ENCODE measurements at regions not wholly inside any gene's neighbourhood (a gene's known extent, or its start where the extent isn't known, plus 50 kb on each side); places are given as distances from the start of the nearest gene placed in this dataset.

- no peak overlapping the region for H2AFZ ChIP-seq (ENCODE audit: insufficient read depth, low read length, poor library complexity)
- no peak overlapping the region for H2BK5ac ChIP-seq (ENCODE audit: low read depth, low read length, poor library complexity)
- whole genome bisulfite sequencing (ENCODE audit: extremely low coverage, insufficient coverage, insufficient read length): no CpG with 5 or more reads among the region's 1 CpG
These were observed 332.2 kb upstream of the ST6GAL2 start for GRCh38 chr2:107218208-107218607.

DNA sequence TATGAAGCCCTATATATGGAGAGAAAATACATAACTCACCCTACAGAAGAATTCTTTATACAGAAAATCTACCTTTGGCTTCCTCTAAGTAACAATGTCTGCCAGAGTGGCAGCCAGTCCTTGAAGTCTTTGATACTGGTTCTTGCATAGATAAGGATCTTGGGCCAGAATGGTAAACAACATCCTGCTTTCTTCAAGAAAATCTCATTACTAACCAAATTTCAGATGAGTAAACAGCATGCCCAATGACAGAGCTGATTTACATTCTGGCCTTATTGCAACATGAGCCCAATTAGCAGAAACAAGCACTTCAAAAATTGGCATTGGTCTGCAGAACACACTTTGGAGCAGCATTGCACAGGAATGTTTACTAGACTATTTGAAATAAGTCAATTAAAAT lies 336.5 kb upstream of the ST6GAL2 start:
- Histone ChIP-seq H4K8ac (ENCODE audit: low read depth, low read length) (no peak overlapping the region), H2BK12ac (ENCODE audit: low read length) (no peak overlapping the region), H3K23ac (ENCODE audit: low read length) (no peak overlapping the region), H3K4me2 (ENCODE audit: low read length) (no peak overlapping the region), H3K27ac (ENCODE audit: low read depth, low read length) (no peak overlapping the region), H4K91ac (ENCODE audit: low read depth, low read length) (no peak overlapping the region), H3K14ac (ENCODE audit: low read length) (no peak overlapping the region), H3K79me1 (ENCODE audit: low read length) (no peaks in the 10 kb centered on the region), H3K4me1 (ENCODE audit: control insufficient read depth in 1 of 2, insufficient read depth in 2 of 2, low read length in 2 of 2) (no peaks in the 10 kb centered on the region), H3K27me3 (ENCODE audit: insufficient read depth, low read length) (no peaks in the 10 kb centered on the region), H2AFZ (ENCODE audit: insufficient read depth, low read length, poor library complexity) (no peak overlapping the region), H3K36me3 (ENCODE audit: control insufficient read depth in 1 of 2, insufficient read depth in 2 of 2, low read length in 2 of 2) (no peaks in the 10 kb centered on the region), H2AK5ac (ENCODE audit: low read length) (no peak overlapping the region), H3K79me2 (ENCODE audit: control insufficient read depth, insufficient read depth, low read length, poor library complexity) (no peaks in the 10 kb centered on the region), H3K9me3 (ENCODE audit: insufficient read depth, low read depth, low read length) (no peaks in the 10 kb centered on the region), H3K4me3 (ENCODE audit: low read depth, low read length) (no peak overlapping the region), H2BK120ac (ENCODE audit: insufficient read depth, low read length, poor library complexity) (no peak overlapping the region), H2BK5ac (ENCODE audit: low read depth, low read length, poor library complexity) (no peak overlapping the region), H3K4ac (ENCODE audit: low read depth, low read length) (no peak overlapping the region), H3K18ac (ENCODE audit: low read length) (no peak overlapping the region), H3K9ac (ENCODE audit: low read length) (no peak overlapping the region), H4K12ac (ENCODE audit: low read depth, low read length) (no peak overlapping the region)
- DNase-seq: no peak

More at GRCh38 chr2:107218208-107218607, 332.2 kb upstream of the ST6GAL2 start:
- no peaks in the 10 kb centered on the region for H3K36me3 ChIP-seq (ENCODE audit: control insufficient read depth in 1 of 2, insufficient read depth in 2 of 2, low read length in 2 of 2)
- H3K14ac ChIP-seq (ENCODE audit: low read length): no peak overlapping the region
- H3K4me1 ChIP-seq (ENCODE audit: control insufficient read depth in 1 of 2, insufficient read depth in 2 of 2, low read length in 2 of 2): no peaks in the 10 kb centered on the region
- H4K12ac ChIP-seq (ENCODE audit: low read depth, low read length): no peak overlapping the region
- H3K79me1 ChIP-seq (ENCODE audit: low read length): no peaks in the 10 kb centered on the region
- H3K27me3 ChIP-seq (ENCODE audit: insufficient read depth, low read length): no peaks in the 10 kb centered on the region
- H4K91ac ChIP-seq (ENCODE audit: low read depth, low read length): no peak overlapping the region
- H3K18ac ChIP-seq (ENCODE audit: low read length): no peak overlapping the region
- H2AK5ac ChIP-seq (ENCODE audit: low read length): no peak overlapping the region
- H3K27ac ChIP-seq (ENCODE audit: low read depth, low read length): no peak overlapping the region
- no peak overlapping the region for H3K9ac ChIP-seq (ENCODE audit: low read length)
- H3K4me2 ChIP-seq (ENCODE audit: low read length): no peak overlapping the region
- no peak for DNase-seq
- no peak overlapping the region for H2BK12ac ChIP-seq (ENCODE audit: low read length)
- no peak overlapping the region for H3K4me3 ChIP-seq (ENCODE audit: low read depth, low read length)
- H3K79me2 ChIP-seq (ENCODE audit: control insufficient read depth, insufficient read depth, low read length, poor library complexity): no peaks in the 10 kb centered on the region
- no peak overlapping the region for H3K4ac ChIP-seq (ENCODE audit: low read depth, low read length)
- H3K23ac ChIP-seq (ENCODE audit: low read length): no peak overlapping the region
- no peak overlapping the region for H2BK120ac ChIP-seq (ENCODE audit: insufficient read depth, low read length, poor library complexity)
- no peak overlapping the region for H4K8ac ChIP-seq (ENCODE audit: low read depth, low read length)
- no peaks in the 10 kb centered on the region for H3K9me3 ChIP-seq (ENCODE audit: insufficient read depth, low read depth, low read length)

GRCh38 chr2:107235491-107236254 lies 349.7 kb upstream of the ST6GAL2 start:
- H4K8ac ChIP-seq (ENCODE audit: low read depth, low read length): no peak overlapping the region
- no peak overlapping the region for H2BK5ac ChIP-seq (ENCODE audit: low read depth, low read length, poor library complexity)
- H2BK12ac ChIP-seq (ENCODE audit: low read length): no peak overlapping the region
- H2AK5ac ChIP-seq (ENCODE audit: low read length): no peak overlapping the region
- no peaks in the 10 kb centered on the region for H3K27me3 ChIP-seq (ENCODE audit: insufficient read depth, low read length)
- no peak overlapping the region for H3K4me3 ChIP-seq (ENCODE audit: low read depth, low read length)
- no CpG with 5 or more reads among the region's 5 CpGs for WGBS (ENCODE audit: extremely low coverage, insufficient coverage, insufficient read length)
- H4K91ac ChIP-seq (ENCODE audit: low read depth, low read length): no peak overlapping the region
- no peaks in the 10 kb centered on the region for H3K79me2 ChIP-seq (ENCODE audit: control insufficient read depth, insufficient read depth, low read length, poor library complexity)
- H3K14ac ChIP-seq (ENCODE audit: low read length): no peak overlapping the region
- no peaks in the 10 kb centered on the region for H3K9me3 ChIP-seq (ENCODE audit: insufficient read depth, low read depth, low read length)
- H2AFZ ChIP-seq (ENCODE audit: insufficient read depth, low read length, poor library complexity): no peak overlapping the region
- no peak overlapping the region for H4K12ac ChIP-seq (ENCODE audit: low read depth, low read length)
- no peak overlapping the region for H3K4ac ChIP-seq (ENCODE audit: low read depth, low read length)
- no peaks in the 10 kb centered on the region for H3K79me1 ChIP-seq (ENCODE audit: low read length)
- no peaks in the 10 kb centered on the region for H3K4me1 ChIP-seq (ENCODE audit: control insufficient read depth in 1 of 2, insufficient read depth in 2 of 2, low read length in 2 of 2)
- H3K18ac ChIP-seq (ENCODE audit: low read length): no peak overlapping the region
- H3K23ac ChIP-seq (ENCODE audit: low read length): no peak overlapping the region
- DNase-seq: peak; percentile 42 to 63
- no peak overlapping the region for H3K27ac ChIP-seq (ENCODE audit: low read depth, low read length)
- no peak overlapping the region for H2BK120ac ChIP-seq (ENCODE audit: insufficient read depth, low read length, poor library complexity)
- no peak overlapping the region for H3K4me2 ChIP-seq (ENCODE audit: low read length)
- no peak overlapping the region for H3K9ac ChIP-seq (ENCODE audit: low read length)
- H3K36me3 ChIP-seq (ENCODE audit: control insufficient read depth in 1 of 2, insufficient read depth in 2 of 2, low read length in 2 of 2): no peaks in the 10 kb centered on the region

- Histone ChIP-seq H3K4ac (ENCODE audit: low read depth, low read length) (no peak overlapping the region), H2AK5ac (ENCODE audit: low read length) (no peak overlapping the region), H3K4me2 (ENCODE audit: low read length) (no peak overlapping the region), H3K18ac (ENCODE audit: low read length) (no peak overlapping the region), H2BK5ac (ENCODE audit: low read depth, low read length, poor library complexity) (no peak overlapping the region), H2AFZ (ENCODE audit: insufficient read depth, low read length, poor library complexity) (no peak overlapping the region), H2BK120ac (ENCODE audit: insufficient read depth, low read length, poor library complexity) (no peak overlapping the region), H3K14ac (ENCODE audit: low read length) (no peak overlapping the region), H3K27me3 (ENCODE audit: insufficient read depth, low read length) (no peaks in the 10 kb centered on the region), H3K23ac (ENCODE audit: low read length) (no peak overlapping the region), H4K8ac (ENCODE audit: low read depth, low read length) (no peak overlapping the region), H3K79me1 (ENCODE audit: low read length) (no peaks in the 10 kb centered on the region), H3K27ac (ENCODE audit: low read depth, low read length) (no peak overlapping the region), H3K79me2 (ENCODE audit: control insufficient read depth, insufficient read depth, low read length, poor library complexity) (no peaks in the 10 kb centered on the region), H4K12ac (ENCODE audit: low read depth, low read length) (no peak overlapping the region), H4K91ac (ENCODE audit: low read depth, low read length) (no peak overlapping the region), H3K36me3 (ENCODE audit: control insufficient read depth in 1 of 2, insufficient read depth in 2 of 2, low read length in 2 of 2) (no peaks in the 10 kb centered on the region), H3K4me1 (ENCODE audit: control insufficient read depth in 1 of 2, insufficient read depth in 2 of 2, low read length in 2 of 2) (no peaks in the 10 kb centered on the region), H3K9me3 (ENCODE audit: insufficient read depth, low read depth, low read length) (no peaks in the 10 kb centered on the region), H3K4me3 (ENCODE audit: low read depth, low read length) (no peak overlapping the region), H2BK12ac (ENCODE audit: low read length) (no peak overlapping the region), H3K9ac (ENCODE audit: low read length) (no peak overlapping the region)
- WGBS (ENCODE audit: extremely low coverage, insufficient coverage, insufficient read length): no CpG with 5 or more reads among the region's 1 CpG
- peak in 1 of 2 donors; percentile 12 for DNase-seq
These were observed 356.8 kb upstream of the ST6GAL2 start for GRCh38 chr2:107242811-107243210.

Measured in trophoblast cell (in vitro differentiated cells and primary cell).